UCSD-AML1 (cell line): ENCODE measurements at regions not wholly inside any gene's neighbourhood (a gene's known extent, or its start where the extent isn't known, plus 50 kb on each side); places are given as distances from the start of the nearest gene placed in this dataset.
"Not testable (repeated sequence)": the region's sequence is repeated elsewhere in the genome, so short reads cannot be mapped to it uniquely, and the experiment has no call there.

Experiments
- DNase-seq: peaks from one replicate; lab custom pipeline; 2025; ENCODE audit not compliant: unreplicated experiment; lab: John Stamatoyannopoulos, UW

DNA sequence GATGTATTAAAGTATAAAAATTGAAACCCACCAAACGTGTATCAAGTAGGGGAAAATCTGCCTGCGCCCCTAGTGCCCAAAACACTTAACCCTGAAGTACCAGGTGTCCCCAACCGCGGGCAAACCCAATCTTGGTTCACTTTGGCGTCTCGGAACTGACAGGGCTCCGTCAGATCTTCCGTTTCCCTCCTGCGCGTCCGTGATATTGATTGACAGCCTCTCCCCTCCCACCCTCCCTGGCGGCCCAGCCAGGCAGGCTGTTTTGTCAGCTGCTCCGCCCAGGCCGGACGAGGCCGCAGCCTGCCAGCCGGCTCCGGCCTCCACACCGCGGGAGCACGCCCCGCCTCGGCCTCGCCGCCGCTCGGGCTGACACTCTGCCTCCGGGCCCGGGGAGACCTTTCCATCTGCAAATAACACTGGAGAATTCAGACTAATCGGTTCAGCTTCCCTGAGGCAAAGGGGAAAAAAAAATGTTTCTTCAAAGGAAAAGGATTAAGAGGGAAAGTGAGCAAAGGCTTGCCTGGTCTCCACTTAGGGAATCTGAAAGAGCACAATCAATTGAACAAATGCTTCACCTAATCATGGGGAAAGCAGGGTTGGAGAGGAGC, 234.9 kb upstream of the MCHR2 start:
- DNase-seq: peak; percentile 13

GRCh38 chr6:100228437-100228833, 234.4 kb upstream of the MCHR2 start:
- DNase-seq: no peak

DNA sequence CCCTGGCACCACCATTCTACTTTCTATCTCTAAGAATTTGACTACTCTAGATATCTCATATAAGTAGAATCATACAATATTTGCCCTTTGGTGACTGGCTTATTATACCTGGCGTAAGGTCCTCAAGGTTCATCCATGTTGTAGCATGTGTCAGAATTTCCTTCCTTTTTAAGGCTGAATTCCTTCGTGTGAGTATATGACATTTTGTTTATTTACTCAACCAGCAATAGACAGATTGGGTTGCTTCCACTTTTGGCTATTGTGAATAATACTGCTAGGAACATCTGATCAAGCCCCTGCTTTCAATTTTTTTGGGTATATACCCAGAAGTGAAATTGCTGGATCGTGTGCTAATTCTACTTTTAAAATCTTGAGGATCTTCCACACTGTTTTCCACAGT, 232.8 kb upstream of the MCHR2 start:
- no peak for DNase-seq

DNA sequence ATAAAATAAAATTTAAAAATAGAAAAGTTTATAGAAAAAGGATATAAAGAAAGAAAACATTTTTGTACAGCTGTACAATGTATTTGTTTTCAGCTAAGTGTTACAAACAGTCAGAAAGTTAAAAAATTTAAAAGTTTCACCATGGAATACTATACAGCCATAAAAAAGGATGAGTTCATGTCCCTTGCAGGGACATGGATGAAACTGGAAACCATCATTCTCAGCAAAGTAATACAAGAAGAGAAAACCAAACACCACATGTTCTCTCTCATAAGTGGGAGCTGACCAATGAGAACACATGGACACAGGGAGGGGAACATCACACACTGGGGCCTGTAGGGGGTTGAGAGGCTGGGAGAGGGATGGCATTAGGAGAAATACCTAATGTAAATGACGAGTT, 229.9 kb upstream of the MCHR2 start:
- not testable (repeated sequence) for DNase-seq

- no peak for DNase-seq
Observed at GRCh38 chr6:100220543-100220942, 226.5 kb upstream of the MCHR2 start.

DNA sequence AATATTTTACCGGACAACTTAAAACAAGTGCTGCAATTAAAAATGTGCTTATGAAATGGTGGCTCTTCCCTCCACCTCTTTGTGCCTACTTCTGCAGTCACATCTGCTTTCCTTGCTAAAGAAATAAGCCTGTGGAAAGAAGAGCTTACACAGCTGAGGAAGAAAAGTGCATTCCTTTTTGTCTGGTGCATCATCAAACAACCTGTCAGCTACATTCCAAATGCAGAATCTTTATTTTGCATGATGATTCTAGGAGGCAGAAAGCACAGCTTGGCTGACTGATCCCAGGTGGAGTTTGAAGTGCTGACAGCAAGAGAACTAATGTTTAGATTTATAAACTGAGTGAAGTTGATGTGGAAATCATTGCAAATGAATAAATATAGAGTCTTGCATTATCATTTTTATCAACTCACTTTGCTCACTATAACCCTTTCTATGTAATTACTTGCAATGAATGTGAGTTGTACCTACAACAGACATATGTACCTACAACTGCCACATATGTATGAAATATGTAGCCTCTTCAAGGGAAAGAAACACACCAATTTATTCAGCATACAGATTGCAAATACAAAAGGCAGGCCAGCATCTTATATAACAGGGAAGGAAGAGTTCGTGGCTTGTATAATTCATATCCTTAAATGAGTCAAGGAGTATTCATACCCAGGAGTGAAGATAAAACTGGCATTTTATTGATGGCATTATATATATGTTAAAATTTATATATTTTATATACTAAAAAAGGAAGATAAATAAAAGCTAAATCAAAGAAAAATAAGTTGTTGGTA, 223.4 kb upstream of the MCHR2 start:
- no peak for DNase-seq

DNA sequence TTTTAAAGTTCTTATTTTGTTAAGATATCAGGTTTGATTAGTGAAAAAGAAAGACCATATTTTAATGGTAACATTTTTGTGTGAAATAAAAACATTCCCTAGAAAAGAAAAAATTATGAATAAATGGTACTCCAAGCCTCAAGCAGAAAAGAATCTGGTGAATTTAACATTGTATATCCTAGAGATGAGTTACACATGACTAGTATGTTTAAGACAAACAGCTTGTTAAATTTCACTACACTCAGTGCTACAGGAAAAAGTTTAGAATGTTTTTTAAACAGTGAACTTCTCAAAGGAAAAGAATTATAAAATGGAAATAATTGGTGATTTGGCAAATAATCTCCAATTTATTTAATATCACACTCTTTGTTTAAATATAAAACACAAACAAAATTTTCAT, 222.7 kb upstream of the MCHR2 start:
- DNase-seq: no peak

GRCh38 chr6:100212131-100212530, 218.1 kb upstream of the MCHR2 start:
- no peak for DNase-seq

DNA sequence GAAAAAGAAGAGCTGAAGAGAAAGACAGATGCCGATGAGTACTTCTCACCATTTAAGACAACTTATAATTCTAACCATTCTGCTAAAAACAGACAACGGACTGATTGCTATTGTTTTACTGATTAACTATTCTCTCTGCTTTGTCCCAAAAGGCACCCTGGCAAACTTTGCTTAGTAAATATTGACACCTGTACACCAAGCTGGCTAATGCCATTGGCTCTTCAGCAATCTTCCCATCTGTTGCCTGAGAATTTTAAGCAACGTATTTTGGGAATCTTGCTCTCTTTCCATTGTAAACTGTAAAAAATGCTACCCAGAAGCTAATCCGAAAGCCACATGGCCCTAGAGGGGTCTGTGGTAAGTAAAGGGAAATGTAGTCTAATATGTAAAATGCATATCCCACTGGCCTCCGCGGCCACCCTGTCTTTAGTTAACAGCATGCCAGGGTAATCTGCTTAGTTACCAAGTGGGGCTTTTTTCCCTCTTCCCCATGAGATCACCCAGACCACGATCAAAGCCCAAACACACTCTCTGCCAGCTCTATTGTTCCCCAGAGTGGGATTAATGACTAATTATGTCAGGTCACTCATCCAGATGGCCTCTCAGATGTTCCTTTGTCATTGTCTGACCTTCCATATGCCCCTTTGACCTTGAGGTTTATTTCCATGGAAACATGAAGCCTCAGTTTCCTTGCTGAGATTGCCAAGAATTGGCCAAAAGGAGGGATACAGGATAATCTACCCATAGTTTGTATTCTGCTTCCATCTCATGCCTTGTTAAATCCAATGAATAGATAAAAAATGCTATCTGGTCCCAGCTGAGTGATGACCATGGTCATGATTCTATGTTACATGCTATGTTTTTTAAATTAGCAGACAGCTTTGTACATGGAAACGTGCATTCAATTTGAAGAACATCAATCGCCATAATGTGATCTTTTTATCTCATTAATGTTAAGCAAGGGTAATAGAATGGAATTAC, 216.4 kb upstream of the MCHR2 start:
- DNase-seq: no peak

GRCh38 chr6:100209323-100210136, 215.5 kb upstream of the MCHR2 start:
- no peak for DNase-seq

DNA sequence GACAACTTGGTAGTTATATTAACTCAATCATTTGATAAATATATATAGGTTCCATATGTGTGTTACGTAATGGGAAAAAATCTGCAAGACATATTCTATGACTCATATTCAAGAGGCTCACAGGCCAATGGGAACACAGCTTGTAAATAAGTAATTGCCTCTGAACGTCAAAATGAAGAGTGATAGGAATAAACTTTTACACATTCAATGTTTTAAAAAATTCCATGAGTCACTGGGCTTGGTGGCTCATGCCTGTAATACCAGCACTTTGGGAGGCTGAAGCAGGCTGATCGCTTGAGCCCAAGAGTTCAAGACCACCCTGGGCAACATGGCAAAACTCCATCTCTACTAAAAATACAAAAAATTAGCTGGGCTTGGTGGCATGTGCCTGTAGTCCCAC, 209.4 kb upstream of the MCHR2 start:
- no peak for DNase-seq

GRCh38 chr6:100202417-100203194, 208.6 kb upstream of the MCHR2 start:
- DNase-seq: no peak

DNA sequence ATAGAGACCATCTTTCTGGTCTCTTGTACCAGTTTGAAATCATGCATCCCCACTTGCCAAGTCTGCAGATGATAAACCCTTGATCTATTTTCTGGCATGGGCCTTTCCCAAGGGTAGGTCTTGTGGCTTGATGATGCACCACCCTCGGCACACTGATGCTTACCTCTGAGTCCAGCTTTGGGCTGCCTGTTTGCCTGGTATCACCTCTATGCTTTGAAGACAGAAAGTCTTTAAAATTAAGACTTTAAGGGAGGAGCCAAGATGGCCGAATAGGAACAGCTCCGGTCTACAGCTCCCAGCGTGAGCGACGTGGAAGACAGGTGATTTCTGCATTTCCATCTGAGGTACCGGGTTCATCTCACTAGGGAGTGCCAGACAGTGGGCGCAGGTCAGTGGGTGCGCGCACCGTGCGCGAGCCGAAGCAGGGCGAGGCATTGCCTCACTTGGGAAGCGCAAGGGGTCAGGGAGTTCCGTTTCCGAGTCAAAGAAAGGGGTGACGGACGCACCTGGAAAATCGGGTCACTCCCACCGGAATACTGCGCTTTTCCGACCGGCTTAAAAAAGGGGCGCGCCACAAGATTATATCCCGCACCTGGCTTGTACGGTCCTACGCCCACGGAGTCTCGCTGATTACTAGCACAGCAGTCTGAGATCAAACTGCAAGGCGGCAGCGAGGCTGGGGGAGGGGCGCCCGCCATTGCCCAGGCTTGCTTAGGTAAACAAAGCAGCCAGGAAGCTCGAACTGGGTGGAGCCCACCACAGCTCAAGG, 202.4 kb upstream of the MCHR2 start:
- DNase-seq: not testable (repeated sequence)

DNA sequence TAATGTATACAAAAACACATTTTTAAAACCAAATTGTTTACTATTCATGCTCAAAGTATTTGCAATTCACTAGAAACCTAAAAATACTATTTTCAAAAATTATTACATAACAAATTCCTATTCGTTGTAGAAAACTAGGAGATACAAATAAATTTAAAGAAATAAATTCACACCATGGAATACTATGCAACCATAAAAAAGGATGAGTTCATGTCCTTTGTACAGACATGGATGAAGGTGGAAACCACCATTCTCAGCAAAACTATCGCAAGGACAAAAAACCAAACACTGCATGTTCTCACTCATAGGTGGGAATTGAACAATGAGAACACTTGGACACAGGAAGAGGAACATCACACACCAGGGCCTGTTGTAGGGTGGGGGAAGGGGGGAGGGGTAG, 201.2 kb upstream of the MCHR2 start:
- DNase-seq: not testable (repeated sequence)

- no peak for DNase-seq
Observed at GRCh38 chr6:100194535-100194934, 200.5 kb upstream of the MCHR2 start.

- DNase-seq: no peak
Observed at GRCh38 chr6:100188754-100189153, 194.7 kb upstream of the MCHR2 start.

DNA sequence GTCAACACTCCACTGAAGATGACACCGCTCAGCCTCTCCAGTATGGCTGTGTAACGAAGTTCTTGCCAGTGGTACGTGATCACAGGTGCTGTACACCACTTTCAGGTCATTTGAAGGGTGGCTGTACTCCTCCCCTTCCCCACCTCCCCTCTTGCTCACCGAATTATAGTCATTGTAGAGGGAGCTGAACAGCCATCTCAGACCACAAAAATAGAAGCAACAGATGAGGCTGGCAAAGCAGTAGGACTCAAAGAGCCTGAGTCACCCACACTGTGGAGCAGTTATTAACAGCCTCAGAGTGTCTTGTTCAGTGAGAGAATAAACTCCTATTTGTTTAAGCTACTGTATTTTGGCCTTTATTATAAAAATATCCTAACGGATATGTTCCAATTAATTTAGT, 192.5 kb upstream of the MCHR2 start:
- no peak for DNase-seq

DNA sequence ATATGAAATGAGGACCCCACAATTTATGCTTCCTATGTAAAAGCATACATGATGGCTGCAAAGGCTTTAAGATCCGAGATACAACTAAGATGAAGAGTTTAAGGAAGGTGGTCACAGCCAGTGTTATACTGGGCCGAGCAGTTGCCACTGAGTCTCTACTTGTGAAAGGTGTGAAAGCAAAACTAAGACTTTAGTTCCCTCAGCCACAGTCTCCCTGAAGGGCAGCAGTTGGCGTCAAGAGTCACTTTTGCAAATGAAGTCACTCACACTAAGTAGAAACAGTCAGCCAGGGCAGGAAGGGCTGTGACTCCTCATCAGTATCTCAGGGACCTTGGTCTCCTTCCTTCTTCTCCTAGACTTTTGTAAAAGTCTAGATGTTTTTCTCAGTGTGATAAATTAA, 191.6 kb upstream of the MCHR2 start:
- no peak for DNase-seq

GRCh38 chr6:100184473-100184872, 190.4 kb upstream of the MCHR2 start:
- no peak for DNase-seq
